ENCODE measurements at regions not wholly inside any gene's neighbourhood (a gene's known extent, or its start where the extent isn't known, plus 50 kb on each side); places are given as distances from the start of the nearest gene placed in this dataset.

- Histone ChIP-seq H3K27ac (no peak overlapping the region), H3K4me3 (ENCODE audit: low read depth, low read length) (no peak overlapping the region), H3K27me3 (replicated peaks) (no peaks in the 10 kb centered on the region), H3K36me3 (replicated peaks) (no peaks in the 10 kb centered on the region)
- in situ Hi-C loops (cut with HindIII; ENCODE audit: low pct_ligation_motif_present, low sequenced_read_pairs): no loop called here
- no peak for TF ChIP-seq CTCF (IDR thresholded peaks at IDR 0.05; ENCODE audit: low read depth, low read length, missing control alignments)
- peak; percentile 34 for DNase-seq
These were observed 855.2 kb upstream of the ADGRL3 start for GRCh38 chr4:60344908-60345307.

- TF ChIP-seq CTCF (IDR thresholded peaks at IDR 0.05; ENCODE audit: low read depth, low read length, missing control alignments): no peak
- no peaks in the 10 kb centered on the region for H3K27me3 ChIP-seq (replicated peaks)
- H3K4me3 ChIP-seq (ENCODE audit: low read depth, low read length): no peak overlapping the region
- DNase-seq: no peak
- in situ Hi-C loops (cut with HindIII; ENCODE audit: low pct_ligation_motif_present, low sequenced_read_pairs): no loop called here
- no peaks in the 10 kb centered on the region for H3K36me3 ChIP-seq (replicated peaks)
- no peak overlapping the region for H3K27ac ChIP-seq
These were observed 854.7 kb upstream of the ADGRL3 start for GRCh38 chr4:60345392-60345791.

- Histone ChIP-seq H3K27me3 (replicated peaks) (no peaks in the 10 kb centered on the region), H3K4me3 (ENCODE audit: low read depth, low read length) (no peak overlapping the region), H3K36me3 (replicated peaks) (no peaks in the 10 kb centered on the region), H3K27ac (no peak overlapping the region)
- no peak for TF ChIP-seq CTCF (IDR thresholded peaks at IDR 0.05; ENCODE audit: low read depth, low read length, missing control alignments)
- in situ Hi-C loops (cut with HindIII; ENCODE audit: low pct_ligation_motif_present, low sequenced_read_pairs): no loop called here
- no peak for DNase-seq
These were observed 840.3 kb upstream of the ADGRL3 start for GRCh38 chr4:60359746-60360367.

GRCh38 chr4:60365176-60365575, 835.0 kb upstream of the ADGRL3 start:
- DNase-seq: no peak
- Histone ChIP-seq H3K4me3 (ENCODE audit: low read depth, low read length) (no peak overlapping the region), H3K27ac (no peak overlapping the region), H3K36me3 (replicated peaks) (no peaks in the 10 kb centered on the region), H3K27me3 (replicated peaks) (no peaks in the 10 kb centered on the region)
- in situ Hi-C loops (cut with HindIII; ENCODE audit: low pct_ligation_motif_present, low sequenced_read_pairs): no loop called here
- TF ChIP-seq CTCF (IDR thresholded peaks at IDR 0.05; ENCODE audit: low read depth, low read length, missing control alignments): no peak

- no peak for DNase-seq
These were observed 833.5 kb upstream of the ADGRL3 start for GRCh38 chr4:60366661-60367060.

More at GRCh38 chr4:60366661-60367060, 833.5 kb upstream of the ADGRL3 start:
- Histone ChIP-seq H3K27ac (no peak overlapping the region), H3K36me3 (replicated peaks) (no peaks in the 10 kb centered on the region), H3K27me3 (replicated peaks) (no peaks in the 10 kb centered on the region), H3K4me3 (ENCODE audit: low read depth, low read length) (no peak overlapping the region)
- TF ChIP-seq CTCF (IDR thresholded peaks at IDR 0.05; ENCODE audit: low read depth, low read length, missing control alignments): no peak
- in situ Hi-C loops (cut with HindIII; ENCODE audit: low pct_ligation_motif_present, low sequenced_read_pairs): no loop called here
